ENCODE measurements at regions not wholly inside any gene's neighbourhood (a gene's known extent, or its start where the extent isn't known, plus 50 kb on each side); places are given as distances from the start of the nearest gene placed in this dataset.

DNA sequence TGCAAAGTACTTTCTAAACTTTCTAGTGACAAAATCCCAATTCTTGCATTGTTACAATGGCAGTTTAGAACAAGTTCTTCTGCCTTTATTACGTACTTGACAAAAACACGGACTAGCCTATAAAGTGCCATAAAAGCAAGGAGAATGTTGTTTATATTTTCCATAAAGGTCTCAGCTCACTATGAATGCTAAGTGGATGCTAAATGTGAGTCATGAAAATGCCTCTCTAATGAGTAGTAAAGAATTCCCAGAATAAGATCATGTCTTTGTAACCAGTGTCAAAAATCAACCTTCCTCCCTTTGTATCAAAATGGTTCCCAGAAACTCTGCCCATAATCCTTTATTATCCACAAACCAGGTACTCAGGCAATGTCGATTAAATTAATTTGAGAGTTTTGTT is 539.8 kb upstream of the SLIT2 start:
- DNase-seq (ENCODE audit: low spot score), result no peak
- no peak for TF ChIP-seq CTCF (IDR thresholded peaks at IDR 0.05; ENCODE audit: extremely low read depth, missing control alignments)

DNA sequence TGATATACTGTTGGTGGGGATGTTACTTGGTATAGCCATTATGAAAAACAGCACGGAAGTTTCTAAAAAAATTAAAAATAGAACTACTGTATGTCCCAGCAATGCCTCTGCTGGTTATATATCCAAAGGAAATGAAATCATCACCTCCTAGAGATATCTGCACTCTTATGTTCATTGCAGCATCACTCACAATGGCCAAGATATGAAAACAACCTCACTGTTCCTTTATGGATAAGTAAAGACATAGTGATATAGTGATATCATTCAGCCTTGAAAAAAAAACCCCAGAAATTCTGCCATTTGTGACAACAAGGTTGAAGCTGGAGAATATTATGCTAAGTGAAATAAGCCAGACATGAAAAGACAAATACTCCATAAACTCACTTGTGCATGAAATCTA is 543.8 kb upstream of the SLIT2 start:
- no peak for TF ChIP-seq CTCF (IDR thresholded peaks at IDR 0.05; ENCODE audit: extremely low read depth, missing control alignments)
- DNase-seq (ENCODE audit: low spot score), result no peak

DNA sequence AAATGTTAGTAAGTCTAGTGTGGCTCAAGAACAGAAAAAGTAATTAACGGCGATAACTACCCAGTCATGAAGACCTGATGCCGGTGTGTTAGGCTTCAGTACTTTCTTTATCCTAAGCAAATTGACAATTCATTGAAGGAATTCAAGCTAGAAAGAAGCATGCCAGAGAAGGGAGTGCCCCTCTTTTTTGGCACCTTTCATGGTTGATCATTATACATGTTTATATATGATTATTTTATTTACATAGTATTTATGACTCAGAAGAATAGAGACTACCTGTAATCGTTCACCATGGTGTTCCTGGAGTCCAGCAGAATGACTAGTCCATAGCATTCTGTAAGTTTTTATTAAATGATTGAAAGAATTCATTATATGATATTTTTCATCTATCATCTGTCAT is 548.3 kb upstream of the SLIT2 start:
- no peak for TF ChIP-seq CTCF (IDR thresholded peaks at IDR 0.05; ENCODE audit: extremely low read depth, missing control alignments)
- no peak for DNase-seq (ENCODE audit: low spot score)

- TF ChIP-seq CTCF (IDR thresholded peaks at IDR 0.05; ENCODE audit: extremely low read depth, missing control alignments), result no peak
- DNase-seq (ENCODE audit: low spot score), result no peak
Measured at GRCh38 chr4:19700992-19701391, 550.7 kb upstream of the SLIT2 start.

DNA sequence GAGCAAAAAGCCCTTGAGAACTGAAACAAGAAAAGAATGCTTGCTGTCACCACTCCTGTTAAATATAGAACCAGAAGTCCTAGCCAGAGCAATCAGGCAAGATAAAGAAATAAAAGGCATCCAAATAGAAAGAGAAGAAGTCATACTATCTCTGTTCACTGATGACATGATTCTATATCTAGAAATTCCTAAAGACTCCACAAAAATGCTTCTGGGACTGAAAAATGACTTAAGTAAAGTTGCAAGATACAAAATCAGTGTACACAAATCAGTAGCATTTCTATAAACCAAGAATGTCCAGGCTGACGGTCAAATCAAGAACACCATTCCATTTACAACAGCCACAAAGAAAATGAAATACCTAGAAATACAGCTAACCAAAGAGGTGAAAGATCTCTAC is 552.7 kb upstream of the SLIT2 start:
- no peak for DNase-seq (ENCODE audit: low spot score)
- TF ChIP-seq CTCF (IDR thresholded peaks at IDR 0.05; ENCODE audit: extremely low read depth, missing control alignments), result no peak

DNA sequence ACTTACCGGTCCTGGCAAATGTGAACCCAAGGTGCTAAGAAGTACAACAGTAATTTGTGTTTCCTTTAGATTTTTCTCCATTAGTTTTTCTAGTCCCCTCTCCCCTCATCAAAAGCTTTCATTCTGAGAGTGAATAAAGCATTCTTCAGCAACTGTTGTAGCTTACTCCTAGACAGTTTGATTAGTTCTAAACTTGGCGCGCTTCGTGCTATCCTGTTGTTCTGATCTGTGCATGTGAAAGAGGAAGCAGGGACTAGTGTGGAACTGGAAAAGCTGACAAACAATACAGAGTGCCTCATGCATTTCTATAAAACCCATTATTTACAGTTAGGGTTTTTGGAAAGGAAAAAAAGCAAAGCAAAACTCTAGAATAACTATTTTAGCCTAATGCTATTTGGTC is 556.9 kb upstream of the SLIT2 start:
- DNase-seq (ENCODE audit: low spot score), result no peak
- no peak for TF ChIP-seq CTCF (IDR thresholded peaks at IDR 0.05; ENCODE audit: extremely low read depth, missing control alignments)

DNA sequence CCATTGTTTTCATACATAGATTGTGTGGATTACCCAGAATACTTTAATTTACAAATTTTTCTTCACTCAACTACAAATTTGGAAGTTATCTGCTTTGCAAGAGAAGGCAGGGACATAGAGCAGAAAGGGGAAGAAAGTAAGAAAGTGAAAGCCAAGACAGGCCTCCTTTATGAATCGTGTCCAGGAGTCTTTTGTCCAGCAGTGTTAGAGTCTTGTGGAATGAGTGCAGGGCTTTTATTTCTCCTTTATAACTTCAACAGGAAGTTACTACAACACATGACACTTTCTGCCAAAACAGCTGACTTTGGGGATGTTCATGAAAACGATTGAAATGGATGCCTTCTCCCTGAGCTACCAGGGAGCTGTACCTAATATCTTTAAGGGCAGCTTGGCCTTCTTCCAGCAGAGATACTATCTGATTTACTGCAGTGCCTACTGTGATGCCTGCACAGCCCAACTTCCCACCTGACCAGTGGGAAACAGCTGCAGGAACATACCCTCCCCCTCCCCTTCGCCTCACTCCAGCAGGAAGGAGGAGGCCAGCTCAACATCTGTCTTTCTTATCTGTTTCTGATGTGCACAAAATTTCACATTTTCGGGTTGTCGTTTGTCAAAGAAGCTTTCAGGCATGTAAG is 557.7 kb upstream of the SLIT2 start:
- TF ChIP-seq CTCF (IDR thresholded peaks at IDR 0.05; ENCODE audit: extremely low read depth, missing control alignments), result no peak
- DNase-seq (ENCODE audit: low spot score), result no peak
